ELF-1 (cell line): ENCODE measurements at regions not wholly inside any gene's neighbourhood (a gene's known extent, or its start where the extent isn't known, plus 50 kb on each side); places are given as distances from the start of the nearest gene placed in this dataset.
"Not testable (repeated sequence)": the region's sequence is repeated elsewhere in the genome, so short reads cannot be mapped to it uniquely, and the experiment has no call there.

ENCODE experiments used
- DNase-seq: peaks from one replicate; pipeline ENCODE4 v3.0.0-alpha.2; 2016; ENCODE audit warnings: low read depth, low spot score

DNA sequence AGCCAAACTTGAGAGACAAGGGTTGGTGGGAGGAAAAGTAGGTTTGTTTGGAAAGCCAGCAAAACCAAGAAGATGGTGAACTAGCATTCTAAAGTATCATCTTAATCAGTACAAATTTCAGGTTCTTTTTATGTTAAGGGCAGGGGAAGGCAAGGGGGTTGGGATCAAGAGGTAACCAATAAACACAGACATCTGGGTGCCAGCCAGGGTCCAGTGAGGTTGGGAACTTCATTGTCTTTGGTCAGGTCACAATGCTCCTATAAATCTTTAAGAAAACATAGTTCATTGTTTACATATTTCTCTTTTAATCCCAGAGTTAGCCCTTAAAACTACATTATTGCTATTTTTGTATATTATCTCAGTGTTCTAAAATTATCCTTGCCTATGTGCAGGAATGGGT is 126.2 kb upstream of the NR5A2 start:
- no peak for DNase-seq

GRCh38 chr1:199907361-199907760 is 120.1 kb upstream of the NR5A2 start:
- no peak for DNase-seq

GRCh38 chr1:199909137-199909536 is 118.4 kb upstream of the NR5A2 start:
- no peak for DNase-seq

DNA sequence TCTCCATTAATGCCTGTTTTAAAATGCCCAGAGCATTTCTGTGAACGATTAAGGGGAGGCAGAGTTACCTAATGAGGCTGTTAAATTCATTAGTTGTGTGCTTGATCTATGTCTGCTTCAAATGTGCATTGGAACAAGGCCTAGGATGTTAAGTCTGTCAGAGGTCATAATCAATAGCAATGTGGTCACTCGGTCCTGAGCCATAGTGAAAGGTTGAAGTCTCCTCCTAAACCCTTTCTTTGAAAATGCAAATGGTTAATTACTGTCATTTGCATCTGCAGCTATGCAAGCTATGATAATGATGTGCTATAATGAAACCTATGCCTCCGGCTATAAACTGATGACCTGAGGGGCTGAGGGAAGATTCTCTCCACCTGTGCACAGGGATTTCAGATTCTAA is 114.2 kb upstream of the NR5A2 start:
- peak; percentile 6 for DNase-seq

DNA sequence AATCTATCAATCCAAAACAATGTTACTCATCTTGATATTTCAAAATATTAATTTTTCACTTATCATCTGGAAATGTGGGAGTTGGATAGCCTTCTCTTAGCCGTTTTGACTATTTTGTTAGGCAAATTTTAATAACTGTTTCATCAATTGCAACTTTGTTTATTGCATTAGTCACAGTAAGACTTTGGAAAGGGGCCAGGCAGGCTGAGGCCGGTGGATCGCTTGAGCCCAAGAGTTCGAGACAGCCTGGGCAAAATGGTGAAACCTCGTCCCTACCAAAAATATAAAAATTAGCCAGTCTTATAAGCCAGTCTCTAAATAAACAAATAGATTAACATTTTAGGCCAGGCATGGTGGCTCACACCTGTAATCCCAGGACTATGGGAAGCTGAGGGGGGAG is 113.0 kb upstream of the NR5A2 start:
- no peak for DNase-seq

DNA sequence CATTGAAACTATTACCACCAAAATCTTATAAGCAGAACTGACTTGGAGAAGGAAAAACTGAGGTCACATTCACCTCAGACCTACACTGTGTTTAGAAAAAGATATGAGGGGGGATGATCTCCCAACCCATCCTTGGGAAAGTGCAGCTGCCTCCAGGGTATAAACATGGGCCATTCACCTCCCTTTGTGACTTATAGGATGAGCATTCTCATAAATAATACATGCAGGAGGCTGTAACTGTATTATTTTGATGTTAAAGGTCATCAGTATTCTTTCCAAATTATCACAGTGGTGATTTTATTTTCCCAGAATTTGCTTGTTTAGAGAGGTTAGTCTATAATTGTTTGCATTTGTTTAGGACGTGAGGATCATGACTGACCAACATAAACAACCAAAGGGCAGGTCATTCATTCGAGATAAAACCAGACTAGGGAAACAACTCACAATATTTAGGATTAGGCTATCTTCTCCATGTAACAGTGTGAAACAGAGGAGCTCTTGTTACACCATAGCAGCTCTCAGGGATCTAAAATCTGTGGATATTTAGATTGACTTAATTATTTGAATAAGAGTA is 109.2 kb upstream of the NR5A2 start:
- no peak for DNase-seq

- DNase-seq: no peak
Observed at GRCh38 chr1:199920635-199921034, 106.9 kb upstream of the NR5A2 start.

DNA sequence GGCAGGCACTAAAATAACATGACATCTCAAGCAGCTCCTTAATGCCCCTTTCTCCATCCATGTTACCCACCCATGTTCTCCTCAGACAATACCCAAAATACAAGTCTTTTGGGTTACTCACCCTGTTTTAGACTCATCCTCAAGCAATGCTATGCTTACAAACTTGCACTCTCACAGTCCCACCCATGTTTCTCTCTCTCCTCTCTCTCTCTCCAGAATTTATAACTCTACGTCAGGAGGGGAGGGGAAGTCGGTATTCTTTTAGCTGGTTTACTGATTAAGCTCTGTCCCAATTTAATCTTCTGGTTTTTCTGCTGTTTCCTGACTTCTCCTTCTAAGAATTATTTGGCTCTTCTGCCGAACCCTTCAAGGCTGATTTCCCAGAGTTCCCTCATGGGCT is 98.0 kb upstream of the NR5A2 start:
- no peak for DNase-seq

DNA sequence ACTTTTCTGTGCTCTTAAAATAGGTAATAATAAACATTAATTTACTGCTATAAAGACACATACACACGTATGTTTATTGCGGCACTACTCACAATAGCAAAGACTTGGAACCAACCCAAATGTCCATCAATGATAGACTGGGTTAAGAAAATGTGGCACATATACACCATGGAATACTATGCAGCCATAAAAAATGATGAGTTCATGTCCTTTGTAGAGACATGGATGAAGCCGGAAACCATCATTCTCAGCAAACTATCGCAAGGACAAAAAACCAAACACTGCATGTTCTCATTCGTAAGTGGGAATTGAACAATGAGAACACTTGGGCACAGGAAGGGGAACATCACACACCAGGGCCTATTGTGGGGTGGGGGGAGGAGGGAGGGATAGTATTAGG is 97.4 kb upstream of the NR5A2 start:
- not testable (repeated sequence) for DNase-seq

- no peak for DNase-seq
Observed at GRCh38 chr1:199931666-199932377, 95.7 kb upstream of the NR5A2 start.

DNA sequence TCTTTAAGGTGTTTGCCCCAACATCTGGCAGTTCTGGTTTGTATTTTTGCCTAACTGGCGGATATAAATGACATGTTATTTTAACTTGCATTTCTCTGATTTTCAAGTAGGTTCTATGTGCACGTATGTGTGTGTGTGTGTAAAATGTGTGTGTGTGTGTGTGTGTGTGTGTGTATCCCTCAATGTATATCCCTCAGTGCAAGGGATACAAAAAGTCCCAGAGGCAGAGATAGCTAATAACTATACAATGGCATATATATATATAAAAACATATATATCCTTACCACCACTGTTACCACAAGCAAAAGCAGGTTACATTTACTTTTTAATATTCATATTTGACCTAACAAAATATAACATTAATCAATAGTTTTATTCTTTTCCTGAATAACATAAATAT is 95.0 kb upstream of the NR5A2 start:
- no peak for DNase-seq

GRCh38 chr1:199936441-199936840 is 91.1 kb upstream of the NR5A2 start:
- no peak for DNase-seq

DNA sequence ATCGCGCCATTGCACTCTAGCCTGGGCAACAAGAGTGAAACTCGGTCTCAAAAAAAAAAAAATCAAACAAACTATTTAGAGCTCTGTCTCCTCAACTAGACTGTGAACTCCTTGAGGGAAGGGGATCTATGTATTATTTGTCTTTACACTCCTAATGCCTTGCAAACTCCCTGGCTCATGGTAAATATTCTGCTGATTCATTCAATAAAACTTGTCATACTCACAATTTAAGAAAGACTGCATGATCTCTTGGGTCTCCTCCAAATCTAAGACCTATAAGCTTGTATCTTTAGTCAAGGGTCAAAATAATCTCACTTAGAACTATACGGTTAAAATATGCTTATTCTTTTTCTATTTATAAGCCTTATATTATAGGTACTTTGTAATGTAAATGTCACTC is 90.3 kb upstream of the NR5A2 start:
- no peak for DNase-seq

- DNase-seq: no peak
Observed at GRCh38 chr1:199937661-199938060, 89.8 kb upstream of the NR5A2 start.

- DNase-seq: no peak
Observed at GRCh38 chr1:199944986-199945385, 82.5 kb upstream of the NR5A2 start.

DNA sequence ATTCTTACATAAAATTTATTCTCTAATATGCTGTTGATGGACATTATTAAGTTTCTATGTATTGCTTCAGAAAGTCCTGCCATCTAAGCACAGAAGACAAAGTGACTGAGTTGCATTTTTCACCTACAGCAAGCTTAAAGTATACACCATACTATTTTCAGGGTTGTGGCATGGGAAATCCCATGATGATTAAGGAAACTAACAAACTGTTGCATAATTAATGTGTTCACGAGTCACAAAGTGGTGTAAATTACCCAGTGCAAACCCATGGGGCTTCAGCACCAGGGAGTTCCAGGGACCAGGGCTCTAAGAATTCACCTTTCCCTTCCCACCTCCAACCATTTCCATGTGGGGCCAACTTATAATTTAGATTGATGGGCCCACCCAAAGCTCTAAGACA is 81.9 kb upstream of the NR5A2 start:
- no peak for DNase-seq

DNA sequence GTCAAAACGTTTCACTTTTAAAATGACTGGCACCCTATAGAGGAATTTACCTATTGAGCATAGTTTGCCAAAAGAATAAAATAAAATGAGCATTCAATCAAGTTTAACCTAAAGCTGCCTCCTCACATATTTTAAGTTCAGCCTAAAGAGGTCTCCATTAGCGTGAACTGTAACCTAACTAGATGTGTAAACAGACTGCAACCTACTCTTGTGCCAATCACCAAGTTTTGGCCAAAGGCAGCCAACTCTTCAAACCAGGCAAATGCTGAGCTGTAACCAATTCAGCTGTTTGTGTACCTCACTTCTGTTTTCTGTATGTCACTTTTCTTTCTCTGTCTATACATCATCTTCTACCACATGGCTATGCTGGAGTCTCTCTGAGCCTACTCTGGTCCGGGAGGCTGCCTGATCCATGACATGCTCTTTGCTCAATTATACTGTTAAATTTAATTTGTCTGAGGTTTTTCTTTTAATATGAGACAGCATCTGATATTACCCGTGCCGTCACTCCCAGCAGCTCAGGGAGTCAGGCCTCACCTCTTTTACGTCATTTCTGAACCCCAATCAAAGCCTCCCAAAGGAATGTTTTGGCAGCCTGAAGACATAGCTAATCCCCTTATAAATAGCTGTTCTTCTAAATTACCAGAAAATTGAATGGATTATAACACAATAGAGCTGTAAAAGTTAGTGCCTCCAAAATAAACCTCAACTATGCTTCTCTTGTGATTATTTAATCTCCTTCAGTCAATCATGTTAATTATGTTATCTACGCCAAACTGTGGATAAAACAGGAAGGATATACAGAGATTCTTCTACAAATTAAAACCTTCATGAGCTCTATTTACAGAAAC is 81.0 kb upstream of the NR5A2 start:
- DNase-seq: no peak

DNA sequence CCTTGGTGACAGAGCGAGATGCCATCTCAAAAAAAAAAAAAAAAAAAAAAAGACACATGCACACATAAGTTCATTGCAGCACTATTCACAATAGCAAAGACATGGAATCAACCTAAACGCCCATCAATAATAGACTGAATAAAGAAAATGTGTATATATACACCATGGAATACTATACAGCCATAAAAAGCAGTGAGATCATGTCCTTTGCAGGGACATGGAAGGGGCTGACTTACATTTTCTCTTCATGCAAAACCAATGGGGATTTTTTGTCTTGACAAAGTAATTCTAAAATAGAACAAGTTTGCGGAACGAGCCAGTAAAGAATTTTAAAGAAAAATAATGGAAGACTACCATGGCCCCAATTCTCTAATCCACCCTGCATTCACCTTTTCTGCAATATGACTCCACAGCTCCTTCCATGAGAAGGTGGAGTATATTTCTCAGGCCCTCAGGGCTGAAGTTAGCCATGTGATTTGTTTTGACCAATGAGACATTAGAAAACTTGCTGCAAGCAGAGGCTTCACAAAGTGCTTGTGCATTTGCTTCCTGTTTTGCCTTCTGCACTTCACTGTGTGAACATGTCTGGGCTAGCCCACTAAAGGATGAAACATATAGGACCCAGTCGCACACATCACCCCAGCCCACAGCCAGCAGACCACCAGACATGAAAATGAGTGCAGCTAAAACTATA is 78.8 kb upstream of the NR5A2 start:
- peak; percentile 8 for DNase-seq

DNA sequence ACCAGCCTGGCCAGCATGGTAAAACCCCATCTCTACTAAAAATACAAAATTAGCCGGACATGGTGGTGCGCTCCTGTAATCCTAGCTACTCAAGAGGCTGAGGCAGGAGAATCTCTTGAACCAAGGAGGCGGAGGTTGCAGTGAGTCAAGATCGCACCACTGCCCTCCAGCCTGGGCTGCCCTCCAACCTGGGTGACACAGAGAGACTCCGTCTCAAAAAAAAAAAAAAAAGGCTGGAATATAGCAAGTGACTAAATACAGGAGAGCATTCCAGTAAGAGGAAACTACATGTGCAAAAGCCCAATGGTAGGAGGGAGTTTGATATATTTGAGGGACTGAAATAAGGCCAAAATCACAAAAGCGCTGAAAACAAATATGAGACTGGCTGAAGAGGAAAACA is 76.5 kb upstream of the NR5A2 start:
- not testable (repeated sequence) for DNase-seq

- DNase-seq: no peak
Observed at GRCh38 chr1:199953651-199954050, 73.9 kb upstream of the NR5A2 start.

DNA sequence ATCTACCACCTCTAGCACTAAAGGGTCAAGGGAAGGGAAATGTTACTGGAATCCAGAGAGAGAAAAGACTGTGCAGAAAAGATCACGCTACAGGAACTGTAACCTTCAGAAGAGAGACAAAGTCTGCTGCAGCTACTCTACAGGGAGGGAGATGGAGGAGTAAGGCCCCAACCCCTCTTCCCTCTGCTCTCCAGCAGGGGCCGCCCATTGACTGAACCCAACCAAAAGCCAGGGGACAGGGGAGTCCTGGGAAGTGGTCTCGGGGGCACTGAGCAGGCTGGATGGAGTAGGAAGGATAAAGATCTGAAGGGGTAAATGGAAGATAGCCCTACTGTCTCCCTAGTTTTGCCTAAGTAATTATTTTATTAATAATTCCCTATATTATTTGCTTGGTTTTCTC is 72.8 kb upstream of the NR5A2 start:
- DNase-seq: peak; percentile 74

DNA sequence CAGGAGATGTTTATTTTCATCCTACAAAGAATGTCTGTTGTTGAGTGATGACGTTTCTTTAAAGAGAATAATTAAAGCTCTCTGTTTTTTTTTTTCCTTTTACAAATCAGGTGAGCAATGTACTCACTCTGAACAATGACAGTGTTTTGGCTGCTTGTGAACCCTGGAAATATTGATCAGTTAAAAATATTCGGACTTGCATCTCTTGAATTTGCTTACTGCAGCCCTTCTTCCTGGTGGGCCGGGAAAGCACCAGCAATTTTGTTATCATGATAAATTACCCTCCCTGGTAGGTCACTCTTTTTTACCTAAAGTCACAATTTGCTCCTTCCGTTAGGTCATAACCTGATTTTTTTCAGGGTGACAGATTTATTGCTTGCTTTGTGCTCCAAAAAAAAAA is 72.3 kb upstream of the NR5A2 start:
- no peak for DNase-seq
